ENCODE measurements at regions not wholly inside any gene's neighbourhood (a gene's known extent, or its start where the extent isn't known, plus 50 kb on each side); places are given as distances from the start of the nearest gene placed in this dataset.

GRCh38 chr12:58233886-58234285 is 292.5 kb downstream of the ATP23 start:
- TF ChIP-seq YY1 (IDR thresholded peaks at IDR 0.05; ENCODE audit: insufficient read depth, insufficient read length) = no peak
- TF ChIP-seq ZNF274 (IDR thresholded peaks at IDR 0.05; ENCODE audit: low read depth, low read length) = no peak
